ENCODE measurements at regions not wholly inside any gene's neighbourhood (a gene's known extent, or its start where the extent isn't known, plus 50 kb on each side); places are given as distances from the start of the nearest gene placed in this dataset.

GRCh38 chr12:127035011-127035879 is 1231.7 kb upstream of the TMEM132C start:
- Histone ChIP-seq H3K9me3 (no peaks in the 10 kb centered on the region), H3K36me3 (no peaks in the 10 kb centered on the region), H3K27ac (no peak overlapping the region), H3K4me1 (no peaks in the 10 kb centered on the region), H3K27me3 (no peaks in the 10 kb centered on the region), H3K4me3 (no peak overlapping the region)
- DNase-seq (no peak), ATAC-seq (peak; percentile 26)
- intact Hi-C loops (cut with DNase I): no loop called here
- TF ChIP-seq, protein P1, sequence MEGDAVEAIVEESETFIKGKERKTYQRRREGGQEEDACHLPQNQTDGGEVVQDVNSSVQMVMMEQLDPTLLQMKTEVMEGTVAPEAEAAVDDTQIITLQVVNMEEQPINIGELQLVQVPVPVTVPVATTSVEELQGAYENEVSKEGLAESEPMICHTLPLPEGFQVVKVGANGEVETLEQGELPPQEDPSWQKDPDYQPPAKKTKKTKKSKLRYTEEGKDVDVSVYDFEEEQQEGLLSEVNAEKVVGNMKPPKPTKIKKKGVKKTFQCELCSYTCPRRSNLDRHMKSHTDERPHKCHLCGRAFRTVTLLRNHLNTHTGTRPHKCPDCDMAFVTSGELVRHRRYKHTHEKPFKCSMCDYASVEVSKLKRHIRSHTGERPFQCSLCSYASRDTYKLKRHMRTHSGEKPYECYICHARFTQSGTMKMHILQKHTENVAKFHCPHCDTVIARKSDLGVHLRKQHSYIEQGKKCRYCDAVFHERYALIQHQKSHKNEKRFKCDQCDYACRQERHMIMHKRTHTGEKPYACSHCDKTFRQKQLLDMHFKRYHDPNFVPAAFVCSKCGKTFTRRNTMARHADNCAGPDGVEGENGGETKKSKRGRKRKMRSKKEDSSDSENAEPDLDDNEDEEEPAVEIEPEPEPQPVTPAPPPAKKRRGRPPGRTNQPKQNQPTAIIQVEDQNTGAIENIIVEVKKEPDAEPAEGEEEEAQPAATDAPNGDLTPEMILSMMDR (IDR thresholded peaks at IDR 0.05): no peak

DNA sequence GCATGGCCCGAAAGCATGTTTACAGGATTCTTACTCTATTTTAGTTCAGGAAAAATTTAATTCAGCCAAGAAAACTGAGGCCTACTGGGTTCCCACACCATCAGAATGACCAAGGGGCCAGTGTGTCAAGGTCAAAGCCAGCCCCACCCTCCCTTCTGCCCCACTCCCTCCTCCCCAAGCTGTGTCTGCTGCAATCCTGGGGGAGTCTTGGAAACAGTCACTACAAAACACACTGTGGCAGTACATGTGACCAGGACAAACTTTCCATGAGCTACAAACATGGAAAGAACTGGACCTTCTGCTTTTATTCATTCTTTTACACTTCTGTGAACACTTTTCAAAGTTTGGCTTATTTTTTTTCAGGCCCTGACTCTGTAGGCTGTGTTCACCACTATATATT is 1228.8 kb upstream of the TMEM132C start:
- intact Hi-C loops (cut with DNase I): no loop called here
- TF ChIP-seq, protein P1 (IDR thresholded peaks at IDR 0.05): no peak
- Histone ChIP-seq H3K9me3 (no peaks in the 10 kb centered on the region), H3K27ac (no peak overlapping the region), H3K27me3 (no peaks in the 10 kb centered on the region), H3K4me1 (no peaks in the 10 kb centered on the region), H3K4me3 (no peak overlapping the region), H3K36me3 (no peaks in the 10 kb centered on the region)
- no peak for ATAC-seq
- DNase-seq: no peak

DNA sequence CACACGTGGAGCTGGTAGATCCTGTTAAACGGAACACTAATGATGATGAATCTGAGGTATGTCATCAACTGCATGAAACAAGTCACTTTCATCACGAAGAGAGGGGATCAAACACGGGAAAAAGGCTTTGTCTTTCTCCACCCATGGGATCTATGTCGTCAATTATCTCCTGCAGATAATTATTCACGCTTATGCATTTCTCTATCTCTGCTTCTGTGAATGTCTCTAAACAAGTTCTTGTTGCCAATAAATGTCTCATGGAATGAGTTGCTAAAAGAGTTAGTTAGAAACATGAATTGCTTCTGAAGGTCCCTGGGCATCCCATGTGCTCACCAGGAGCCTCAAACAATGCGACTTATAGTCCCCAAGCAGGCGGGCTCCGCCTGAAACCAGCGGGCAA is 1228.2 kb upstream of the TMEM132C start:
- DNase-seq: no peak
- H3K4me3 ChIP-seq: no peak overlapping the region
- no peaks in the 10 kb centered on the region for H3K27me3 ChIP-seq
- no peak for ATAC-seq
- intact Hi-C loops (cut with DNase I): no loop called here
- TF ChIP-seq, protein P1 (IDR thresholded peaks at IDR 0.05): no peak
- no peaks in the 10 kb centered on the region for H3K36me3 ChIP-seq
- no peaks in the 10 kb centered on the region for H3K4me1 ChIP-seq
- H3K9me3 ChIP-seq: no peaks in the 10 kb centered on the region
- H3K27ac ChIP-seq: no peak overlapping the region

GRCh38 chr12:127041985-127042625 is 1224.9 kb upstream of the TMEM132C start:
- Histone ChIP-seq H3K36me3 (no peaks in the 10 kb centered on the region), H3K27ac (no peak overlapping the region), H3K4me1 (no peaks in the 10 kb centered on the region), H3K4me3 (no peak overlapping the region), H3K9me3 (no peaks in the 10 kb centered on the region), H3K27me3 (no peaks in the 10 kb centered on the region)
- ATAC-seq: no peak
- TF ChIP-seq, protein P1 (IDR thresholded peaks at IDR 0.05): no peak
- DNase-seq: no peak
- intact Hi-C loops (cut with DNase I): no loop called here

DNA sequence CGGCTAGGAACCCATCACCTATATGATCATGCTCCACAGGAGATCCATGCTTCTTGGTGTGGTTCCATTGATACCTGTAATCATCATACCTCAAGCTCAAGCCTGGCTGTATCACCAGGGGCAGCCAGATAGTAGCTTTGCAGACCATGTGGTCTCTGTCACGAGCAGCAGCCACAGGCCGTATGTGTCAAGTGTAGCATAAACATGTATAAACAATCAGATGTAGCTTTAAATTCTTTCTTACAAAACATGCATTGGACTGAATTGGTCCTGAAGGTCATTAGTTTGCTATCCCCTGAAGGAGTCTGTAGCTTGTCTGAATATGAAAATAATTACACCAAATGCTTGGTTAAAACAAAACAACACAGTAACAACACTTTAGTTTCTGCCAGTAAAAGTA is 1223.2 kb upstream of the TMEM132C start:
- no peak overlapping the region for H3K4me3 ChIP-seq
- intact Hi-C loops (cut with DNase I): no loop called here
- no peak overlapping the region for H3K27ac ChIP-seq
- H3K9me3 ChIP-seq: no peaks in the 10 kb centered on the region
- no peaks in the 10 kb centered on the region for H3K4me1 ChIP-seq
- no peaks in the 10 kb centered on the region for H3K36me3 ChIP-seq
- TF ChIP-seq, protein P1 (IDR thresholded peaks at IDR 0.05): no peak
- ATAC-seq (no peak), DNase-seq (no peak)
- H3K27me3 ChIP-seq: no peaks in the 10 kb centered on the region

Measured in upper lobe of right lung (tissue), 1 donor.